Stimulated activated effector memory CD8-positive, alpha-beta T cell treated with anti-CD3 and anti-CD28 coated beads, Interleukin-12 subunit alpha, Interleukin-12 subunit beta, amount 100 ng/mL, for 72 hours (primary cell): ENCODE measurements at regions not wholly inside any gene's neighbourhood (a gene's known extent, or its start where the extent isn't known, plus 50 kb on each side); places are given as distances from the start of the nearest gene placed in this dataset.

Experiments used
- ATAC-seq: fragments of 150-1000 bp; cut with Tn5 transposase; 2 replicates; pipeline ENCODE4 v1.10.0; 2021
- DNase-seq, 2 donors: peaks; one replicate each; pipeline ENCODE4 v3.0.0; 2021 to 2022; ENCODE audit warnings: low spot score in 2 of 2
- H3K27ac Mint-ChIP-seq: one replicate; pipeline ENCODE4 v1.8.0; 2022; ENCODE audit warnings: mild to moderate bottlenecking, mixed read lengths
- H3K36me3 Mint-ChIP-seq: one replicate; pipeline ENCODE4 v1.8.0; 2022; ENCODE audit warnings: mild to moderate bottlenecking, mixed read lengths
- H3K4me1 Mint-ChIP-seq: one replicate; pipeline ENCODE4 v1.8.0; 2022; ENCODE audit warnings: mixed read lengths
- H3K4me3 Mint-ChIP-seq: one replicate; pipeline ENCODE4 v1.8.0; 2022; ENCODE audit warnings: mild to moderate bottlenecking, mixed read lengths
- H3K9me3 Mint-ChIP-seq: one replicate; pipeline ENCODE4 v1.8.0; 2022; ENCODE audit warnings: mixed read lengths

DNA sequence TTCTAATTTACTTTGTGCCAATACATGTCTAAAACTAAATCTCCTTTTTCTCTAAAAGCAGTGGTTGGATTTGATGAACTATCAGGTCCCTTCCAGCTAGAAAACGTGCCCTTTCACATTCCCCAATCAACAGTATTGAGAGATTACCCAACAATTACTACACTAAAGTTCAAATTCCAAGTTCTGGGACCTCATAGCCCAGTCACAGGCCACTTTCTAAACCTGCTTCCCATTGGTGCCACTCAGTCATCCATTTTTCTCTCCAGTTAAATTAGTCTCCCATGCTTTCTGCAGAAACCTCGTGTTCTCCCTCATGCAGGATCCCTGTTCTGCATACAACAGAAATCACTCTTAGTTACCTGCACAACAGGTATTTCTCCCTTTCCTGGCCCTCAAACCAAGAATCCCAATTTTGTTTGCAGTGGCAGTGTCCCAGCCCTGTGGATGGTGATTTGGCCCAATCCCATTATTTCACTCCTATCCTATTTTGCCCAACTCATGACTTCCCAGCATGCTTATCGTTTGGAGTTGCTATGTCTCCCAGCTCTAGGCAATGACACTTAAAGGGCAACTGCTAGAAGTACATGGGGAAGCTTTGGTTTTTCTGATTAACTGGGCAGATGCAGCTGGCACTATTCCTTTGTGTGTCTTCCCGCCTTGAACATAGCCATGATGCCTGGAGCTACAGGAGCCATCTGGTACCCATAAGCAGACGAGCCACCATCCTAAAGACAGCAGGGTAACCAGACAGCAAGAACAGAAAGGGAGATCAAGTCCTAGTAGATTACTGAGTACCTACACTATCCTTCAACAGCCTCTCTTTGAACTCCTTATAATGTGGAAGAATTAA is 224.2 kb downstream of the MINAR1 start:
- Mint-ChIP-seq H3K9me3 (no peaks in the 10 kb centered on the region), H3K4me1 (no peaks in the 10 kb centered on the region), H3K36me3 (no peaks in the 10 kb centered on the region)

DNA sequence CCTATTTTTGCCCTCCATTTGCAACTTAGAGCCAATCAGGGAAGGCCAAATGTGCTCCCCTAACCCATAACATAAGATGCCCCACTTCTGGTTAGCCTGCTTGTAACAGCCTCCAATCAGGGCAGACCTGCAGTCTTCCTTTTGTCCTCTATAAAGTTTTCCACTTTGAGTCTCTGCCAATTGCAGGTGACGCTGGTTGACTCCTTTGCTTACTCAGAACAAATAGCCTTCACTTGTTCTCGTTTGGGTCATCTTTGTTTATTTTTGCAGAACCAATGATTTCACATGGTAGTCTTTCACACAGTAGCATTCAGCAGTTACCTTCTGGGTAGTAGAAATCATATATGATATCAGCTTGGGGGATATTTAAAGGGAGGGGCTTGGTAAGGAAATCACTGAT is 225.6 kb downstream of the MINAR1 start:
- Mint-ChIP-seq H3K9me3 (peaks cover 3% of the 10 kb centered on the region), H3K36me3 (no peaks in the 10 kb centered on the region), H3K4me1 (no peaks in the 10 kb centered on the region), H3K4me3 (no peak overlapping the region), H3K27ac (no peak overlapping the region)
- ATAC-seq (no peak), DNase-seq (no peak)

More for the DNA sequence above, 224.2 kb downstream of the MINAR1 start:
- ATAC-seq (no peak), DNase-seq (no peak)
- H3K27ac Mint-ChIP-seq, result no peak overlapping the region
- H3K4me3 Mint-ChIP-seq, result no peak overlapping the region

DNA sequence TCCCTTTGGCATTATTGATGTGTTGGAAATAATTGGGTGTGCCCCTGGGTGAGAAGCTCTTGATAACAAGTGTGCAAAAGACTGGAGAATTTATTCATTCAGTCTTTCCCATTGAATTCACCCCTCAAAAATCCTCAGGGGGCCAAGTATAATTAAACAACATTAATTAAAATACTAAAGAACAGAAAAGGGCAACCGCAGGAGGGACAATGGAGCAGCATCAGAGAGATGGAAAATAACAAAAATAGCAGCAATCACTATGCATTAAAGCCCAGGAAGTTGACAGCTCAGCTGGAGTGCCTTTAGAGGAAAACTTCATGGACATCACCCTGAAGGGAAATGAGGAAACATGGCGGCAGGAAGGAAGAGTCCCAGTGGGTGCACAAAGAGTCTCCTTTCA is 227.6 kb downstream of the MINAR1 start:
- no peaks in the 10 kb centered on the region for H3K36me3 Mint-ChIP-seq
- no peak overlapping the region for H3K4me3 Mint-ChIP-seq
- peaks cover 3% of the 10 kb centered on the region for H3K9me3 Mint-ChIP-seq
- DNase-seq (no peak), ATAC-seq (no peak)
- H3K27ac Mint-ChIP-seq, result no peak overlapping the region
- no peaks in the 10 kb centered on the region for H3K4me1 Mint-ChIP-seq

DNA sequence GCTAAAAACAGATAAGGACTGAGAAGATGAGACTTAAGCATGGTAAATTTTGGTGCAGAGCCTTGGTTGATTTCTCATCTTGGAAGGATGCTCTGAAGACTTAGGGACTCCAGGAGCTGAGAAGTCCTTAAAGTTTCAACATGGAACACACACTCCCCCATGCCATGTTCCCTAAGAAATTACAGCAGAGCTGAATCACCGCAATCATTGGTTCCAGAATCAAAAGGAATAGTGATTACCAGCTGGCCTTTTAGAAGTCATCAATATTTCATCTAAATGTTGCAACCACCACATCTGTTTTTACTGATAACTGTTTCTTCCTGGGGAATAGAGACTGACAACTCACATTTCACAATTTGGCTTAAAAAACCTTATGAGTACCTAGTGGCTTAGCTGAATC is 229.3 kb downstream of the MINAR1 start:
- H3K9me3 Mint-ChIP-seq, result peaks cover 3% of the 10 kb centered on the region

DNA sequence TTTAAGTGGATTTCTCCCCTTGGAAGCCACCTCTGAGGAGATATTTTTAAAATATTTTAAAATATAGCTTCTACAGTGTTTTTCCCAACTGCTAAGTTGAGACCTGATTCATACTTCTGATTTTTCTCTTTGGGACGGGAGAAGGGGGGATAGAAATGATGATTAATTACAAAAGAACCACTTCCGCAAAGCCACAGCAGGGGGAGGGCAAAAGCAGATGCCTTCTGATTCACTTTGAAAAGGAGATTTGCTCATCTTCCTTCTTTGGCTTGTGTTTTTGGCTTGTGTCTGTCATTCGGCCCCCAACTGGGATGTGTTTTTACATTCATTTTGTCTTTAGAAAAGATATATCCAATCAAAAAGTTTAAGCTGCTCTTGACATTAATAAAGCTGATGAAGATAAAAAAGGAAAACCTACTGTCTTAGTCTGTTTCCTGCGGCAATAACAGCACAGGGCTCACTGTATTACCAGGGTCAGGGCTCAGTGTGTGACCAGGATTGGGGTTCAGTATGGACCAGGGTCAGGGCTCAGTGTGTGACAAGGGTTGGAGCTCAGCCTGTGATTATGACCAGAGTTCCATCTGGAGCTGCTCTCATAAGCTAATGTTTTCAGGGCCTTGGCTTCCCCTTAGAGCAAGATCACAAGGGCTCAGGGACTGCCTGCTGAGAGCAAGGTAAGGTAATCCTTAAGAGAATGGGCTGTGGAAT is 223.2 kb downstream of the MTHFS start:
- Mint-ChIP-seq H3K4me1 (no peaks in the 10 kb centered on the region), H3K9me3 (no peaks in the 10 kb centered on the region), H3K36me3 (no peaks in the 10 kb centered on the region), H3K27ac (no peak overlapping the region), H3K4me3 (no peak overlapping the region)
- DNase-seq (no peak), ATAC-seq (peak; percentile 77)

More for the DNA sequence above, 229.3 kb downstream of the MINAR1 start:
- DNase-seq (no peak), ATAC-seq (no peak)
- Mint-ChIP-seq H3K4me1 (no peaks in the 10 kb centered on the region), H3K4me3 (no peak overlapping the region), H3K36me3 (no peaks in the 10 kb centered on the region), H3K27ac (no peak overlapping the region)

DNA sequence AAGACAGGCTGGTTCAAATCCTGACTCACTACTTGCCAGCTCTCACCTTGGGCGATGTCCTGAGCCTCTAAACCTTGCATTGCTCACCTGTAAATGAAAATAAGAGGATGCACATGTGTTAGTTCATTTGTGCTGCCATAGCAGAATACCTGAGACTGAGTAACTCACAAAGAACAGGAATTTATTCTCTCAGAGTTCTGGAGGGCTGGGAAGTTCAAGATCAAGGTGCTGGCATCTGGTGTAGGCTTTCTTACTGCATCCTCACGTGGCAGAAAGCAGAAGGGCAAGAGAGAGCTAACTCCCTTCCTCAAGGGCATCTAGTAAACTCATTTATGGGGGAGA is 222.7 kb downstream of the MTHFS start:
- DNase-seq (no peak), ATAC-seq (no peak)
- Mint-ChIP-seq H3K27ac (no peak overlapping the region), H3K36me3 (no peaks in the 10 kb centered on the region), H3K4me1 (no peaks in the 10 kb centered on the region), H3K9me3 (no peaks in the 10 kb centered on the region), H3K4me3 (no peak overlapping the region)

DNA sequence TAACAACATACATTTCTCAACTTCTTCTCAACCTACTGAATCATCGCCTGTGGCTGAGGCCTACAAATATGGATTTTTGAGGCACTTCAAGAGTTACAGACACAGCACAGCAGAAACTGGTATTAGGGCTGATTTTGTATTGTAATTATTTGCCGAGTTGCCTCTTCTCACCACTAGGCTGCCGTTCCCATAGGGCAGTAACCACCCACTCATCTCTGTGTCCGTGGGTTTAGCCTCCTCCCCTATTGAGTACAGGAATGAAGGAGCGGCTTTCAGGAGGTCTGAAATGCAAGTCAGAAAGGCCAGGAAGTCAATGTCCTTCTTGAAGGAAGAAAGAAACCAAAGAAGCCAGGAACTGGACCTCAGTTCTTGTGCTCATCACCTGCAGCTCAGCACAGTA is 220.8 kb downstream of the MTHFS start:
- no peaks in the 10 kb centered on the region for H3K9me3 Mint-ChIP-seq
- no peaks in the 10 kb centered on the region for H3K36me3 Mint-ChIP-seq
- H3K4me1 Mint-ChIP-seq, result no peaks in the 10 kb centered on the region
- H3K27ac Mint-ChIP-seq, result no peak overlapping the region
- no peak overlapping the region for H3K4me3 Mint-ChIP-seq
- DNase-seq (no peak), ATAC-seq (no peak)

DNA sequence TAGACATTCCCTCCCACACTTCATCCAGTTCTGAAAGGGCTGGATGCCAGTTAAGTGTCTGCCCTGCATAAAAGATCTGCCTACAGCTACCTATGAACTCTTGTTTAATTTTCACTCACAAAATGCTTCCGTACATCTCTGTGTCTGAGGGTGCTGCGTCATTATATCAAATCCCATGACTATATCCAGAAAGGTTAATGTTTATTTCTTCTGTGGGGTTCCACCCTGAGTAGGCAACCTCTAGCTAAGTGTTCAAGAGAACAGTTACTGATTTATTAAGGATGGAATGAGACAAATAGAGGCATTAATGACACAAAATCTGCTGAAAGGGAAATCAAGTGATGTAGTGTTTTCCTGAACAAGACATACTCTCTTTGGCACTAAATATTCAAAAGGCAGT is 220.2 kb downstream of the MTHFS start:
- Mint-ChIP-seq H3K27ac (no peak overlapping the region), H3K36me3 (no peaks in the 10 kb centered on the region)

DNA sequence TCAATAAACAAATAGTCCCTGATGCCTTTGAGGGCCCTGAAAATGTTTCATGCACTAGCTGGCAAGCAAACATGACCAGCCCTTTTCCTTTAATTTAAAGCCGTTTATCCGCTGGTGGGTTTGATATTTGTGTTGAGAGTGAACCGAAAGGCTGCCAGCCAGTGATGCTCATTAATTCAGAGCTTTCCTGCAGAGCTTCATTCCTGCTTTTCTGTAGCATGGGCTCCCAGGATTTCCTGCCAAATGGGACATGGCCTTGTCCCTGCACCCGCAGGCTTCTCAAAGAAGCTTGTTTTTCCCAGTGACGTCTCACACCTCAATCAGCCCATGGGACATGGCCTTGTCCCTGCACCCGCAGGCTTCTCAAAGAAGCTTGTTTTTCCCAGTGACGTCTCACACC is 219.6 kb downstream of the MTHFS start:
- Mint-ChIP-seq H3K36me3 (no peaks in the 10 kb centered on the region), H3K27ac (no peak overlapping the region), H3K9me3 (no peaks in the 10 kb centered on the region), H3K4me3 (no peak overlapping the region), H3K4me1 (no peaks in the 10 kb centered on the region)
- ATAC-seq (no peak), DNase-seq (no peak)

More for the DNA sequence above, 220.2 kb downstream of the MTHFS start:
- no peak for DNase-seq
- no peak for ATAC-seq
- no peaks in the 10 kb centered on the region for H3K9me3 Mint-ChIP-seq
- H3K4me1 Mint-ChIP-seq, result no peaks in the 10 kb centered on the region
- no peak overlapping the region for H3K4me3 Mint-ChIP-seq

DNA sequence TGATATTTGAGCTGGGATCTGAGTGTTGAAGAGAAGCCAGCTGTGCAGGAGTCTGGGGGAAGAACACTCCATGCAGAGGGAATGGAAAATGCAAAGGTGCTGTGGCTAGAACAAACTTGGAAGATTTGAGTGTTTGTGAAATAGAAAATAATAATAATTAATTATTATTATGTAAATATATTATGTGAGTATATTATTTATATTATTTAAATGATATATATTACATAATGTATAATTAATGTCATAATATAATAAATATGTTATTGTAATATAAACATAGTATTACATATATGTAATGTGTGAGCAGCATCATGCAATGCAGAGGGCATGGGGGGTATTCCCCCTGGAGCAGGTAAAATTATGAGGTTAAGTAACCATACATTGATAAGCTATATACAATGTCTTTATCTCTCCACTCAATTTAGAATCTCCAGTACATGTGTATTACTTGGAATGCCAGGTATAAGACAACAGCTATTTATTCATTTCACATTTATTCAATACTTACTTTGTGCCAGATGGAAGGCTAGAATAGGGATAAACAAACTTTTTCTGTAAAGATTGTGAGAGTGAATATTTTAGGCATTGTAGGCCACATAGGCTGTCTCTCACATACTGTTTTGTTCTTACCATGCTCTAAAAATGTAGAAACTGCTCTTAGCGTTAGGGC is 218.6 kb downstream of the MTHFS start:
- H3K9me3 Mint-ChIP-seq, result no peaks in the 10 kb centered on the region
- no peak for ATAC-seq
- DNase-seq, result no peak
- no peaks in the 10 kb centered on the region for H3K36me3 Mint-ChIP-seq
- no peak overlapping the region for H3K27ac Mint-ChIP-seq
- H3K4me1 Mint-ChIP-seq, result no peaks in the 10 kb centered on the region
- no peak overlapping the region for H3K4me3 Mint-ChIP-seq

DNA sequence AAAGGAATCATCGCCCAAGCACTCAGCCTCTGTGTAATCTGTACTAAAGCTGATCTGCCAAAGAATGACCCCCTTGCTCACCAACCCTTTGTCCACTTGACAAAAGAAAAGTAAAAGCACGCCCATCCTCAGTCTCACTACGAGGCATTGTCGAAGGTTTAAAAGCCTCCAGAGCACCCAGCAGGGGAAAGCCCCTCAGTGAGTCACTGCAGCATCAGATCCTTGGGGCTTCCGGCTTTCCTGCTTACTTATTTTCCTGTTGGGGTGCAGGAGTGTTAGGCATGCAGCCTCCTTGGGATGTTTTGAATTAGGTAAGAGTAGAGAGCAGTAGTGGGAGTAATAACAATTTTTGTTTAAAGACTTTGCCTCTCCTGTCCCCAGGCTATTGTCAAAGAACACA is 216.1 kb downstream of the MTHFS start:
- DNase-seq, result no peak
- H3K27ac Mint-ChIP-seq, result no peak overlapping the region
- no peaks in the 10 kb centered on the region for H3K4me1 Mint-ChIP-seq
- H3K36me3 Mint-ChIP-seq, result no peaks in the 10 kb centered on the region
- no peaks in the 10 kb centered on the region for H3K9me3 Mint-ChIP-seq
- H3K4me3 Mint-ChIP-seq, result no peak overlapping the region
- ATAC-seq, result peak; percentile 43

DNA sequence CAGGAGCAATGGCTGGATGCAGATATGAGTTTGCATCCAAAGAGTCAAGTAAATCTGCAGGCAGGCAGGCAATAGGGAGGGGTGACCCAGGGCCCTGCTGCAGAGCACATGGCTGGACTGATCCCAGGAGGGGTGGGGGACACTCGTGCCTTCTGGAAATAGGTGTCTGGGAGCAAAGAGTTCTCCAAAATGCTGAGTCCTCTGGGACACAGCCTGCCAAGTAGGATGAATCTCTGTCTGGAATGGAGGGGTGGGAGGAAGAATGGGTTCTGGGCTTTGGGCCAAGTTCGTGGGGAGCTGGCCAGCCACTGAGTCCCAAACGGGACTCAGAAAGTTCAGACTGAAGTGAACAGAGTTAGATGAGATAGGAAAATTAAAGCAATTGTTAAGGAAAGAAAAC is 214.5 kb downstream of the MTHFS start:
- Mint-ChIP-seq H3K27ac (no peak overlapping the region), H3K9me3 (no peaks in the 10 kb centered on the region), H3K4me1 (no peaks in the 10 kb centered on the region), H3K4me3 (no peak overlapping the region), H3K36me3 (no peaks in the 10 kb centered on the region)
- ATAC-seq (no peak), DNase-seq (no peak)

DNA sequence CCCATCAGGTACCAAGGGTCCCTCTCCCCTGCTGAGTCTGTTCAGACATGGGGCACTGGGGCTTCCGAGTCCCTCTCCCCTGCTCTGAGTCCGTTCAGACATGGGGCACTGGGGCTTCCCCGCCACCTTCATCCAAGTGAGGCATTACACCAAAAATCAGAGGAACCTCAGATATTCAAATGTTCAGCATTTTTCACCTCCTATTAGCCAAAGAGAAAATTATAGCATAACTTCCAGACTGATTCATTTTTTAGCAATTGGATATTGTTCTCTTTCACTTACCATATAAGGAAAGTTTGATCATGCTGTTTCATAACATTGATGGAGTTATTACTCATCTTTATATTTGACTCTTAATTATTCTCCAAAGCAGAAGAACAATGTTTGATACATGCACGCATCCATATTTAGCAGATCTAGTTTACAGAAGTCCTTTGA is 213.9 kb downstream of the MTHFS start:
- no peaks in the 10 kb centered on the region for H3K36me3 Mint-ChIP-seq
- H3K9me3 Mint-ChIP-seq, result no peaks in the 10 kb centered on the region
- no peak for ATAC-seq
- no peak overlapping the region for H3K4me3 Mint-ChIP-seq
- no peak overlapping the region for H3K27ac Mint-ChIP-seq
- DNase-seq, result no peak
- H3K4me1 Mint-ChIP-seq, result no peaks in the 10 kb centered on the region

DNA sequence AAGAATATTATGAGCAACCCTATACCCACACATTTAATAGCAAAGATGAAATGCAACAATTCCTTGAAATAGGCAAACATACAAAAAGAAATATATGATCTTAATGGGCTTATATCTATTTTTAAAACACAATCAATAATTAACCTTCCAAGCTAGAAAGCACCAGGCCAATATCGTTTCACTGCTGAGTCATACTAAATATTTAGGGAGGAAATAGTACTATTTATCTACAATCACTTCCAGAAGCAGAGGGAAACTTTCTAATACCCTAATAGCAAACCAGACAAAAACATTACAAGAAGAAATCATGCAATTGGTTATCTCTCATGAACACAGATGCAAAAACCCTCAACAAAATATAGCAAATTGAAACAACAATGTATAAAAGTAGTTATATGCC is 207.8 kb downstream of the MTHFS start:
- Mint-ChIP-seq H3K4me1 (no peaks in the 10 kb centered on the region), H3K36me3 (no peaks in the 10 kb centered on the region), H3K27ac (no peak overlapping the region), H3K4me3 (no peak overlapping the region), H3K9me3 (peaks cover 4% of the 10 kb centered on the region)
- ATAC-seq (no peak), DNase-seq (no peak)

DNA sequence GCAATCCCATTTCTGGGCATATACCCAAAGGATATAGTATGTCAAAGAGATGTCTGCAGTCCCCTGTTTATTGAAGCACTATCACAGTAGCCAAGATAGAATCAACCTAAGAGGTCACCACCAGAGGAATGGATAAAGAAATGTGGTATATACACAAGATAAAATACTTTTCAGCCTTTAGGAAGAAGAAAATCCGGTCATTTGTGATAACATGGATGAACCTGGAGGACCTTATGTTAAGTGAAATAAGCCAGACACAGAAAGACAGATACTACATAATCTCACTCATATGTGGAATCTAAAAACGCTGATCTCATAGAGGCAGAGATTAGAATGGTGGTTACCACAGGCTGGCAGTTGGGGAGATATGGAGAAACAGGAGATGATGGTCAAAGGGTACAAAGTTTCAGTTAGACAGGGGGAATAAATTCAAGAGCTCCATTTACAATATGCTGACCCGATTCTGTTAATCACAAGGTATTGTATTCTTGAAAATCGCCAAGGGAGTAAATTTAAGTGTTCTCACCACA is 195.8 kb downstream of the MTHFS start:
- no peak for ATAC-seq
- DNase-seq, result no peak
- Mint-ChIP-seq H3K36me3 (no peaks in the 10 kb centered on the region), H3K9me3 (no peaks in the 10 kb centered on the region), H3K4me3 (no peak overlapping the region), H3K4me1 (no peaks in the 10 kb centered on the region), H3K27ac (no peak overlapping the region)
